SHP77 treated with DMSO at 0.1 percent for 48 hours (cell line): ENCODE measurements at regions not wholly inside any gene's neighbourhood (a gene's known extent, or its start where the extent isn't known, plus 50 kb on each side); places are given as distances from the start of the nearest gene placed in this dataset.
"Not testable (repeated sequence)": the region's sequence is repeated elsewhere in the genome, so short reads cannot be mapped to it uniquely, and the experiment has no call there.

Experiments
- DNase-seq: peaks from one replicate; lab custom pipeline; 2025; lab: John Stamatoyannopoulos, UW

DNA sequence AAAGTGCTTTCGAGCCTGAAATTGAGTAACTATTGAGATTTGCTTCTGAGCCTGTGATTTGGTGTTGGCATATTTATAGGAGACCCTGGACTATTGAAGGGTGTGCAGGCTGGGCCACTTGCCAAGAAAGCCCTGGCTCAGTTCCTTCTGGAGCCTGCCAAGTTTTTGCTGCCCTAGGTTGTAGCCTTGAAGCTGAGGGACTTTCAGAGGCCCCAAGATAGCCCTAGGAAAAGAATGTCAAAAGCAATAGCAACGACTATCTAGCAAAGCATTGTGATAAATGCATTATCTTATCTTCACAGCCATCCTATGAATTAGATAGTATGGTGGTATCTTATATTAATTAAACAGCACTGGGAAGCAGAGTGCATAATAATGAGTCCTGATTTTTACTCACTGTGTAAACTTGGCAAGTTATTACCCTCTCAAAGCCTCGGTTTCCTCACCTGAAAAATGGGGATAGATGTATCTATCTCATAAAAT lies 473.7 kb upstream of the PODXL start:
- DNase-seq = no peak

GRCh38 chr7:132029369-132030085 lies 473.1 kb upstream of the PODXL start:
- no peak for DNase-seq

DNA sequence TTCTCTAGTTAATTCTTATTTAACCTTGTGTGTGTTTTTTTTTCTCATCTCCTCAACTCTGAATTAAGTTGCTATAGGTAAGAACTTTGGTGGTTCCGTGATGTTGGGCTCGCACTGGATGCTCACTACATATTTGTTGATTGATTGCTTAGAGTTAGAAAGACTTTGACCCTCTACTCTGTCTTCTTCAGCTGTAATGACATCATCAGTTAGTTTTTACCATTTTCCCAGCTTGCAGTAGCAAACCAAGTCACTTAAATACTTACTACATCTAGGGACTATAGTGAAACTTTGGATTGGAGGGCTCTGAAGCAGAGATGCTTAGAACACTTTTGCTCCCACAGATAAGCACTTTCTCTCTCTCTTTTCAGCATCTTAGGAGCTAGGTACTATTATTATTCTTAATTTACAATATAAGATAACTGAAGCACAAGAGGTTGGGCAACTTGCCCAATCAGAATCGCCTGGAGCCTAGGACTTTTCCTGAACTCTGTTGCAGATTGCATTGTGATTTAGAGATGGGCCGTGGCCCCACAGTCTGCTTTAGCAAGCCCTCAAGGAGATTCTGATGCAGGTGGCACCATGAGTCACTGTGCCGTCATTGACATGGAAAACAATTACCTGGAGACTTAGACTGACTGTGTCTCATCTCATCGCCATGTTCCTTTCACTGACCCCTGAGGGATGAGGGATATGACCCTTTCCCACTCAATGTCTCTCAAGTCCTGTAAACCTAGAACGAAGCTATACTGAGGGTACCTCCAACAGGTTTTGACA lies 471.9 kb upstream of the PODXL start:
- no peak for DNase-seq

GRCh38 chr7:132024290-132024689 lies 467.9 kb upstream of the PODXL start:
- no peak for DNase-seq

DNA sequence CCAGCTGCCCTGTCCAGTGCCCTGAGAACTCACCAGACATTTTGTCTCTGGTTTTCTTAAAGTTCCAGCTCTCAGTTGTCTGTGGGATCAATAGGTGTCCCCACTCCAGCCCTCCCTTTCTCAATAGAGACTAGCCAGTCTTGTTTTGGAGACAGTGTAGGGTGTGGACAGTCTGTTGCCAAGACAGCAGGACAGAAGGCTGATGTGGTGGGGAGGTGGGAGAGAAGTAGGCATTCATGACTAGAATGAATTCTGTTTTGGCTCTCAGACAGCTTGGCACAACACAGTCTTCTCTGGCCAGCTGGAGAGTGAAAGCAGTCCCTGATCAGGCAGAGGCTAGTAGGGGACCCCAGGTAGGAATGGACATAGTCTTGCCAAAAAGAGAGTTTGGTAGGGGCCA lies 467.0 kb upstream of the PODXL start:
- DNase-seq = no peak

GRCh38 chr7:132022188-132022587 lies 465.8 kb upstream of the PODXL start:
- DNase-seq = no peak

DNA sequence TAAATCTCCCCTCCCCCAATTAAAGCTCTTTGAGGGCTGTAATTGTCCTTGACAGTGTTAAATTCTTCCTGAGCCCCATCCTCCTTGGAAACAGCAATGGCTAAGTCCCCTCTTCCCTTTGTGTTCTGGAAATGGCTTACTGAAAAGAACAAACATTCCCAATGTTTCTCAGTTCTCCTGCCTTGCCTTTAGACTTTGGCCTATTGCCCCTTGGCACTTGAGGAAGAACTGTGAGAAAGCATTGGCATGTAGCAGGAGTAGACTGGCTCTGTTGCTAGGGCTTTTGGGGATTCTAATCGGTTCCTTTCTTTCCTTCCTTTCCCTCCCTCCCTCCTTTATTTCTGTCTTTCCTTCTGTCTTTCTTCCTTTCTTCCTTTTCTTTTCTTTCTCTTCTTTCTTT lies 463.3 kb upstream of the PODXL start:
- no peak for DNase-seq

GRCh38 chr7:132009778-132010177 lies 453.4 kb upstream of the PODXL start:
- DNase-seq = no peak

DNA sequence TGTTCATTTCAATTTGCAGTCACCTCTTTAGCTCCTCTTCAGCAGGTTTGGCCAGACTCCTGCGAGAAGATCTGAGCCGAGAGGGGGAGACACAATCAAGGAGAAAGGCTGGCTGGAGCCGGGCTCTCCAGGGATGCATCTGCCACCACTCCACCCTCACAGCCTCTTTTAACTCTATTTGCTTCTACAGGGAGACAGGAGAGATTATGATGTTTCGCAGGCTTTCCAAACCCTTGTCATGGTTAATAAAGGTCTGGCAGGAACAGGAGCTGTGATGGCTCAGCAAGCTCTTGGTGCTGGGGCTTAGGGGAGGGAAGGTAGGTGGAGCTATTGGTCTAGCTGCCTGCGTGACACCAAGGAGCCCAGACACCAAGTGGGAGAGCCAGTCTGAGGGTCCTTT lies 448.1 kb upstream of the PODXL start:
- DNase-seq = no peak

DNA sequence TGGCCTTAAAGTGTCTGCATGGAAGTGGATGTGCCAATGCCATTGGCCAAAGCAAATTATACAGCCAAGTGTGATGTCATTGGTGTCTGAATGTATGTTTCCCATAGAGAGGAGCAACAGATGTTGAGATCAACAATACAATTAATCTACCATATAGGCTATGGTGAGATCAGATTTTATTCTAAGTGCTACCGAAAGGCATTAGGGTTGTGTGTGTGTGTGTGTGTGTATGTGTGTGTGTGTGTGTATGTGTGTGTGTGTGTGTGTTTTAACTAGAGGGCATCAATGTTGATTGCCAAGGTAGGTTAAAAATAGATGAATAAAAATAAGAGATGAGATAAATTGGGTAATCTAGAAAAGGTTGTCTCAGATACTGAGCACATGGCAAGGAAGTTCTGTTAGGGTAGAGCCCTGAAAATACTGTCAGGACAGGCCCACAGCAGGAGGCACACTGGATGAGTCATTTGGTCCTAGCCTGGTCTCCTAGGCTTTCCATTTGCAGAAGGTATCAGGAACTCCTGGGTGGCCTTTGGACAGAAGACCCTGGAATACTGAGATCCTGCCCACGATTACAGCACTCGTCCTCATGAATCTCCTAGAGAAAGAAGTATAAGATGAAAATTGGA lies 446.0 kb upstream of the PODXL start:
- no peak for DNase-seq

- DNase-seq = no peak
Observed at GRCh38 chr7:132001146-132001545, 444.7 kb upstream of the PODXL start.

- DNase-seq = no peak
Observed at GRCh38 chr7:131999193-131999592, 442.8 kb upstream of the PODXL start.

DNA sequence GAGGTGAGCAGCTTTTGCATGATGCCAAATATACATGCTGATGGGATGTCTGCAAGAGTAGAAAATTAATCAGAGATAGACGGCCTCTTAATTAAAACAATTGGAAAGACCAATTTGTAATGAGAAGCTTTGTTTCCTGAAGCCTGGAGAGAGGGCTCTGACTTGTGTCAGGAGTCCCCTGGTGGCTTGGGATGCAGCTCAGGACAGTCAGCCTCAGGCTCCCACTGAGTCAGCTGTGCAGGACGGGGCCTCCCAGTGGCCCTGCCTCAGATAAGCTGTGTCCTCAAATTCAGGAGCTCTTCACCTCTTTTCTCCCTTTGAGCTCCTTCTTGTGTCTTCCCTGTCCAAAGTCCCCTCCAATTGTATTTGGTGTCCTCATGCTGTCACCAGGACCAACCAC lies 438.9 kb upstream of the PODXL start:
- no peak for DNase-seq

DNA sequence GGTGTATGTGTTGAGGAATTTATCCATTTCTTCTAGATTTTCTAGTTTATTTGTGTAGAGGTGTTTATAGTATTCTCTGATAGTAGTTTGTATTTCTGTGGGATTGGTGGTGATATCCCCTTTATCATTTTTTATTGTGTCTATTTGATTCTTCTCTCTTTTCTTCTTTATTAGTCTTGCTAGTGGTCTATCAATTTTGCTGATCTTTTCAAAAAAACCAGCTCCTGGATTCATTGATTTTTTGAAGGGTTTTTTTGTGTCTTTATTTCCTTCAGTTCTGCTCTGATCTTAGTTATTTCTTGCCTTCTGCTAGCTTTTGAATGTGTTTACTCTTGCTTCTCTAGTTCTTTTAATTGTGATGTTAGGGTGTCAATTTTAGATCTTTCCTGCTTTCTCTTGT lies 424.6 kb upstream of the PODXL start:
- not testable (repeated sequence) for DNase-seq

DNA sequence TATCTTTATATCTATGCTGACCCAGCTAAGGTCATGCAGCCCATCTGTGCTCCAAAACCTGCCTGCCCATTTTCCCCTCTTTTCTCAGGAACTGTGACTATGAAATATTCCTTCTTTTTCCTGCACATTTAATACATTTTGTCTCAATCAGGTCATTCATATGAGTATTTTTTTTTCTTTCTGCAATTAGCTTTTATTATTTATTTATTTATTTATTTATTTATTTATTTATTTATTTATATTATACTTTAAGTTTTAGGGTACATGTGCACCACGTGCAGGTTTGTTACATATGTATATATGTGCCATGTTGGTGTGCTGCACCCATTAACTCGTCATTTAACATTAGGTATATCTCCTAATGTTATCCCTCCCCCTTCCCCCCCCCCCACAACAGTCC lies 421.7 kb upstream of the PODXL start:
- DNase-seq = not testable (repeated sequence)

DNA sequence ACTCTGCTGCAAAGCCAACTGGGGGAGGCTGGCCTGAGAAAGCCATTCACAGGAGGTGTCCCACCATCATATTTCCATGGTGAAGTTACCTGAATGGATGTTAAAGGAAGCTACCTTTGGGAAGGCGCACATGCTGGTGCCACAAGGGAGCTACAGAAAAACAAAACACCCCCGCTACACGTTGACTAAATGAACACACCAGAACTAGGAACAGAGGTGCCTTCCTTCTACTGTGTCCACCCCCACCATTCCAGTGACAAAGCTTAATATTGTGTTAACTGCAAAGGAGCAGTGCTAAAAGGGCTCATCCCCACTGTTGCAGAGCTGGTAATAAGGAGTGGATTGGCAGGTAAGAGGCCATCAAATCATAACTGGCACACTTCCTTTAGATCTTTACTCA lies 420.0 kb upstream of the PODXL start:
- DNase-seq = no peak

GRCh38 chr7:131974671-131975070 lies 418.2 kb upstream of the PODXL start:
- DNase-seq = no peak

- DNase-seq = no peak
Observed at GRCh38 chr7:131972251-131972650, 415.8 kb upstream of the PODXL start.

GRCh38 chr7:131970602-131971001 lies 414.2 kb upstream of the PODXL start:
- no peak for DNase-seq

- DNase-seq = no peak
Observed at GRCh38 chr7:131969560-131969959, 413.1 kb upstream of the PODXL start.

GRCh38 chr7:131967216-131967730 lies 410.8 kb upstream of the PODXL start:
- no peak for DNase-seq

DNA sequence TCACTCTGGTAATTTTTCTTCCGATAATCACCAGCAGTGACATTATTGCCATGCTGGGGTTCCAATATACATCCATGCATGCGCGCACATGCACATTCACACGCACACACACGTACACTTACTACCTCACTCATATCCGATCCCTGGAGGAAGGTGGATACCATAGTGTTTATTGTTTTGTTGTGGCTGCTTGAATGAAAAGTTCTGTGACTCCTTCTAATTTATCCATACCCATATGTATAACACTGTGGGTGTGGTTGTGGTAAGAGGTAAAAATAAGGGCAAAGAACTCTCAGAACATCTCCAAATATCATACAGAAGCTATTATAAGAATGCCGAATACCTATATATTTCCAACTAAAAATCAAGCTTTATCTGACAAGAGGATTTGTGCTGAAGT lies 407.8 kb upstream of the PODXL start:
- DNase-seq = no peak
